ENCODE measurements at regions not wholly inside any gene's neighbourhood (a gene's known extent, or its start where the extent isn't known, plus 50 kb on each side); places are given as distances from the start of the nearest gene placed in this dataset.

DNA sequence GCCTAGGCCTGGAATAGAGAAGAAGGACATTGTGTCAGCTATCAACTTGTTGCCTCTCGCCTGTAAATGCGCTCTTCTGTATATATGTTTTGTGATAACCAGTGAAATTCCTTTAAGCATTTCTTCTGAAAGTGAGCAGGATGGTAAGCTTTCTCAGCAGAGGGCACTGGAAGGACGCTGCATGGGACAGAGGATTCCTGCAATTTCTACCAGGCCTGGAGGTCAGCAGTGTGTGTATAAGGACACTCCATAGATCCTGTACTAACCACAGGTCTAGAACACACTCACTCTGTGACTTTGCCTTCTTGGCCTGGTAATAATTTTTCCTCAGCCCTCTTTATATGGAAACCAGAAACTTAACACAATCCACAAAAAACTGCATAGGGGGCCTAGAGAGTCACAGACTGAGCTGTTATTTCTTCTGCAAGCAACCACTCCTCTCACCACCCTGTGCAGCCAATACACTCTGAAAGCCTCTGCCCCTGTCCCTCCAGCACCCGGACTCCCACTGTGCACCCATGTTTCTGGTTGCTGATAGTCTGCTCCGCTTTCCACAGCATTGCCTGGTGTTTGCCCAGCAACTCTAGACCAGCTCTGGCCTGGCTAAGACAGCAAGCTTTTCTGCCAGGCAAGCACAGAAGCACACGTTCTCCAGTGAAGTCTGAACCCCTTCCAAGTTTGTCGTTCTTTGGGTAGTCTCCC lies 94.0 kb upstream of the RMST start:
- TF ChIP-seq ZNF274 (IDR thresholded peaks at IDR 0.05; ENCODE audit: low read depth, low read length) (no peak), YY1 (IDR thresholded peaks at IDR 0.05; ENCODE audit: insufficient read depth, insufficient read length) (no peak)
